Esophagus squamous epithelium (tissue), 4 donors: ENCODE measurements at regions not wholly inside any gene's neighbourhood (a gene's known extent, or its start where the extent isn't known, plus 50 kb on each side); places are given as distances from the start of the nearest gene placed in this dataset.

Source experiments
- POLR2A ChIP-seq, 4 donors: fragments of 450-650 bp; IDR thresholded peaks; one replicate each; pipeline ENCODE4 v1.6.1; 2017; ENCODE audit warnings: antibody characterized with exemption in 4 of 4, mild to moderate bottlenecking in 4 of 4, moderate library complexity in 3 of 4
- TF ChIP-seq, protein P1 (sequence below), 6 experiments: fragments of 450-650 bp in 4 of 6; fragments of 200-600 bp in 2 of 6; sonication (generic) in 2 of 6; IDR thresholded peaks; one replicate each; pipeline ENCODE4 v1.5.1; 2016 to 2019; ENCODE audit warnings: antibody characterized with exemption in 6 of 6, mild to moderate bottlenecking in 4 of 6, moderate library complexity in 4 of 6

DNA sequence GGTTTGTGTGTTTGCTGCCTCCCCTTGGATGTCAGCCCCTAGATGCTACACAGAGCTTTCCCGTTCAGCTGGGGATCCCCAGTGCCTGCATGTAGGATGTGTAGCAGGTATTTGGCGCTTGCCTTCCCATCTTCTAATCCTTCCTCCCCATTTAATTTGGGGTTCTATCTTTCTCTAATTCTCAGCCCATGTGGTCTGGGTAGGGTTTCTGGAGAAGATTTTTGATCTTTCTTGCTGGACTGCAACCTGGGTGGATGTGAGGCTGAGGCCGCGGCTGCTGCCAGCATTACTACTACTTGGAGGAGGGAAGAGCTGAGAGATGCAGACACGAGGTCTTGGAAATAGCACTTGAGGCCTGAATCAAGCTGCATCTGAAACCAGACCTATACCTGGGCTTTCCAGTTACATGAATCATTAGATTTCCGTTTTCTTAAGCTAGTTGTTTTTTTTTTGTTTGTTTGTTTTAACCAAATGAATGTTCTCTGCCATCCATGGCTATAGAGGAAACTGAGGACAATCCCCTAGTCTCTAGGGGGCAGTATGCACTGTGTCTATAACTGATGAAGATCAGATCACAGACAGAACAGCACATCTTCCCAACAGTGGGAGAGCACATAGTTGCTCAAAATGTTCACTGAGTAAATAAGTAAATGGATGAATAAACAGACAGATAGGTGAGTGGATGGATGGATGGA is 178.6 kb downstream of the FGF18 start:
- TF ChIP-seq, protein P1, sequence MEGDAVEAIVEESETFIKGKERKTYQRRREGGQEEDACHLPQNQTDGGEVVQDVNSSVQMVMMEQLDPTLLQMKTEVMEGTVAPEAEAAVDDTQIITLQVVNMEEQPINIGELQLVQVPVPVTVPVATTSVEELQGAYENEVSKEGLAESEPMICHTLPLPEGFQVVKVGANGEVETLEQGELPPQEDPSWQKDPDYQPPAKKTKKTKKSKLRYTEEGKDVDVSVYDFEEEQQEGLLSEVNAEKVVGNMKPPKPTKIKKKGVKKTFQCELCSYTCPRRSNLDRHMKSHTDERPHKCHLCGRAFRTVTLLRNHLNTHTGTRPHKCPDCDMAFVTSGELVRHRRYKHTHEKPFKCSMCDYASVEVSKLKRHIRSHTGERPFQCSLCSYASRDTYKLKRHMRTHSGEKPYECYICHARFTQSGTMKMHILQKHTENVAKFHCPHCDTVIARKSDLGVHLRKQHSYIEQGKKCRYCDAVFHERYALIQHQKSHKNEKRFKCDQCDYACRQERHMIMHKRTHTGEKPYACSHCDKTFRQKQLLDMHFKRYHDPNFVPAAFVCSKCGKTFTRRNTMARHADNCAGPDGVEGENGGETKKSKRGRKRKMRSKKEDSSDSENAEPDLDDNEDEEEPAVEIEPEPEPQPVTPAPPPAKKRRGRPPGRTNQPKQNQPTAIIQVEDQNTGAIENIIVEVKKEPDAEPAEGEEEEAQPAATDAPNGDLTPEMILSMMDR (IDR thresholded peaks at IDR 0.05) = no peak
- TF ChIP-seq POLR2A (IDR thresholded peaks at IDR 0.05) = no peak
